Ovary (tissue), 3 donors: ENCODE measurements at regions not wholly inside any gene's neighbourhood (a gene's known extent, or its start where the extent isn't known, plus 50 kb on each side); places are given as distances from the start of the nearest gene placed in this dataset.

Experiments used
- EP300 ChIP-seq: sonication (generic); formaldehyde crosslinking; IDR thresholded peaks from one replicate; pipeline ENCODE4 v1.6.1; 2017; ENCODE audit warnings: antibody characterized with exemption
- POLR2A ChIP-seq: fragments of 450-650 bp; IDR thresholded peaks from one replicate; pipeline ENCODE4 v1.6.1; 2017; ENCODE audit warnings: antibody characterized with exemption, mild to moderate bottlenecking, moderate library complexity
- TF ChIP-seq, protein P1 (sequence below), 3 donors: fragments of 450-650 bp in 2 of 3; fragments of 200-600 bp in 1 of 3; IDR thresholded peaks; one replicate each; pipeline versions ENCODE4 v1.5.1 to v1.8.0; 2016 to 2022; ENCODE audit warnings: antibody characterized with exemption in 3 of 3, mild to moderate bottlenecking in 1 of 3
- donor health status: DM: no; HTN: no; CAD: no.

DNA sequence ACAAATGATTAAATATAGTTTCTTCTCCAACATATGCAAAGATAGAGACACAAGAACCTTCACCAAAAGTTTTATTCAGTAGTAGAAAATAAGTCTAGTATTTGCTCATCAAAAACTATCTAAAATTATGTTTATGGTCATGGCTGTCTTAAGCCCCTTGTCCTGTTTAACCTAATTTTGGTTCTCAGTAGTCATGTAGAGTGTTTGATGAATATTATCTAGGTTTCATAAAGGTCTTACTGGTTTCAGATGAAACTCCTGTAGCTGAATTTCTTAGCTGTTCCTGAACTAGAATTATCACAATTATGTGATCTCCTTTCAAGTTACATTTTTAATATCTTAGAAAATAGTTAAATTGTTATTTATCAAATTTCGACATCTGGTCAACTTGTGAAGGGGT, 228.0 kb upstream of the SPHKAP start:
- TF ChIP-seq, protein P1, sequence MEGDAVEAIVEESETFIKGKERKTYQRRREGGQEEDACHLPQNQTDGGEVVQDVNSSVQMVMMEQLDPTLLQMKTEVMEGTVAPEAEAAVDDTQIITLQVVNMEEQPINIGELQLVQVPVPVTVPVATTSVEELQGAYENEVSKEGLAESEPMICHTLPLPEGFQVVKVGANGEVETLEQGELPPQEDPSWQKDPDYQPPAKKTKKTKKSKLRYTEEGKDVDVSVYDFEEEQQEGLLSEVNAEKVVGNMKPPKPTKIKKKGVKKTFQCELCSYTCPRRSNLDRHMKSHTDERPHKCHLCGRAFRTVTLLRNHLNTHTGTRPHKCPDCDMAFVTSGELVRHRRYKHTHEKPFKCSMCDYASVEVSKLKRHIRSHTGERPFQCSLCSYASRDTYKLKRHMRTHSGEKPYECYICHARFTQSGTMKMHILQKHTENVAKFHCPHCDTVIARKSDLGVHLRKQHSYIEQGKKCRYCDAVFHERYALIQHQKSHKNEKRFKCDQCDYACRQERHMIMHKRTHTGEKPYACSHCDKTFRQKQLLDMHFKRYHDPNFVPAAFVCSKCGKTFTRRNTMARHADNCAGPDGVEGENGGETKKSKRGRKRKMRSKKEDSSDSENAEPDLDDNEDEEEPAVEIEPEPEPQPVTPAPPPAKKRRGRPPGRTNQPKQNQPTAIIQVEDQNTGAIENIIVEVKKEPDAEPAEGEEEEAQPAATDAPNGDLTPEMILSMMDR (IDR thresholded peaks at IDR 0.05) = no peak
- no peak for TF ChIP-seq POLR2A
- TF ChIP-seq EP300 = no peak
